Activated CD8-positive, alpha-beta memory T cell treated with anti-CD3 and anti-CD28 coated beads for 1 hour (primary cell): ENCODE measurements at regions not wholly inside any gene's neighbourhood (a gene's known extent, or its start where the extent isn't known, plus 50 kb on each side); places are given as distances from the start of the nearest gene placed in this dataset.

Experiments used
- DNase-seq, 2 donors: peaks; one replicate each; pipeline ENCODE4 v3.0.0-alpha.2; 2020; ENCODE audit warnings: low read depth in 1 of 2; ENCODE audit errors: extremely low read depth in 1 of 2

DNA sequence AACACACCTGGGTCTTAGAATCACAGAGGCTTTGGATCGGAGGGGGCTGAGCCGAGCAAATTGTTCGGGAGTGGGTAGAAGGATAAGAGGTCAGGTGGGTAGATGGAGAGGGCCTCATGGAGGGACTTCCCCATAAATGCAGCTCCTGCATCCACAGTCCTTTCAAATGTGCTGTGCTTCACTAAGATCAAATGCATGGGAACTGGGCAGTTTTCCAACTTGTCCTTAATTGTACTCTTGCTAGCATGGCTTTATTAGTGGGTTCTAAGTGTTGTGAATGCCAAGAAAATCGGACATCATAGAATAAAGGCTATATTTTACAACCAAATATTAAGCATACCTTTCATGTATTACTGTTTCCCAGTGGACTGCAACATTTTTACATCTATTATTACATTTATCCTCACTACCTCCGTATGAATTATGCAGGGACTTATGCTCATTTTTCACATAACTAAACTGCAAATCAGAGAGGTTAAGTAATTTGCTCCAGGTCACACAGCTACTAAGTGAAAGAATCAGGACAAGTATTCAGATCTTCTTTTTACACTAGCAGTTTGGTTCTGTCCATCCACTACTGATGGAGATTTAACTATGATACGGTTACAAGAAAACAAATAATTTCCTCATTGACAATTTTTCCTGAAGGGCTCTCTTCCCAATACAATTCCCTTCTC lies 174.5 kb upstream of the RUNX1 start:
- no peak for DNase-seq

DNA sequence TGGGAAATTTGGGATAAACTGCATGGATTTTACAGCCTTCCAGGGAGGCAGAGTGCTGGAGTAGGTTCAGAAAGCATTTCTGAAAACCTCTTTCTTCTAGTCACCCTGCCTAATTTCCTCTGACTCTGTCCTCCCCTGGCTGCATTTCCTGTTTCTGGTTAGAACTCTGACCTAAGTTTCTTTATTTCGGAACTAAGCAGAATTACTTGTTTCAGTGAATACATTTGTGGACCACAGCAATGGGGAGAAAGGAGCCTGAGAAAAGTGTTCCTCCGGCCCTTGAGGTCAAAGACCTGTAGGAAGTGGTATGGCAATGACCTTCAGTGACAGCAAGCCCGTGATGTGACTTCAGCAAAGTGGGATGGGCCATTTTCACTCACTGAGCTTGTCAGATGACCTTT lies 173.4 kb upstream of the RUNX1 start:
- no peak for DNase-seq

DNA sequence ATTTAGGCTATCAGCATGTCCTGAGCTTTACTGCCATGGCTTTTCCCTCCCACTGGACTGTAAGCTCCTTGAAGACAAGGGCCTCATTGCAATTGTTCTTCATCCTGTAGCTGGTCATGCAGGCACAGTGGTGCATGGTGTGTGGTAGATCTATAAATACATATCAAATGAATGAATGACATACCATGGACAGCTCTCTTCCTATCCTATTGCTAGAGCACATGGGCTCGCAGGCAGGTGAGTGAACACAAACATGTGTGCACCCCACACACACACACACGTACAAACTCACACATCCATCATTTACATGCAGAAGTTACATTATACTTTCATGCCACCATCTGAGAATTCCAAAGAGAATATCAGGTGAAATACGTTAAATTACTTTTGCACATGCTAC lies 172.9 kb upstream of the RUNX1 start:
- no peak for DNase-seq

DNA sequence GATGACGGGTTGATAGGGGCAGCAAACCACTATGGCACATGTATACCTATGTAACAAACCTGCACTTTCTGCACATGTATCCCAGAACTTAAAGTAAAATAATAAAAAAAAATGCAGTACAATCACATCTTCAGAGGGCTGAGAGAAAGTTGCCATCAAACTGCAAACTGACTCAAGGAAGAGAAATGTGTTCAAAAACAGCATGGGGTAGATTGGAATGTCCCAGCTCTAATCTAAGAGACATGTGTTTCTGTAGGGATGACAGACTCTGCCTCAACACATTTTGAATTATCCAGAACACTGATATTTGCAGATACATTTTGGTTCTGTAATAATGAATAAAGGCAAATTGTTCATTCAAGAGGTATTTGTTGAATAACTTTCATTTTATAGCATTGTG lies 171.2 kb upstream of the RUNX1 start:
- DNase-seq: no peak

DNA sequence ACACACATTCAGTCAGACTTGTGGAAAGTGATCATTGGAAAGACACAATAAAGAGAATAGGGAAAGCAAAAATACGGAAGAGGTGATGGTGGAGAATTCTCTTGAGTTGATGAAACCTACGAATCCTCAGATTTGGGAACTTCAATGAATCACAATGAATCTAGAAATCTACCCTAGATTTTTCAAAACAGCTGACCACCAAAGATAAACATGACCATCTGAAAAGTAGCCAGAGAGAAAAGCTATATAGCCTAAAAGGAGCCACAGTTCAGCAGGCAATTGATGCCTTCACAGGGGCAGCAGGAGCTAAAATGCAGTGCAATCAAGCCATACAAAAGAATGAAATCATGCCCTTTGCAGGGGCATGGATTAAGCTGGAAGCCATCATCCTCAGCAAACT lies 170.6 kb upstream of the RUNX1 start:
- DNase-seq: no peak

DNA sequence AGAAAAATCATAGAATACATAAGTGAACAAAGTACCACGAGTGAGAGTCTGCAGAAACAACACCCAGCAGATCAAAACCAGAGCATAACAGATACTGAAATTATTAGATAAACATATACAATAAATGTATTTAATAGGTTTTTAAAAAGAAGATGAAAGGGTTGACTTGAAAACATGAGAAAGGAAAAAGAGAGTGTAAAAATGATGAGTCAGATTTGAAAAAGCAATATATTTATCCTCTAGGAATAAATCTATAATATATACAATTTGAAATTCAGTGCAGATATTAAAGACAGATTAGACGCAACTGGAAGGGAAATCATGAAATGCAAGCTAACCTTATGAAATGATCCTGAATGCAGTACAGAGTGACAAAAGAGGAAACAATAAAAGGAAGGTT lies 170.2 kb upstream of the RUNX1 start:
- no peak for DNase-seq

DNA sequence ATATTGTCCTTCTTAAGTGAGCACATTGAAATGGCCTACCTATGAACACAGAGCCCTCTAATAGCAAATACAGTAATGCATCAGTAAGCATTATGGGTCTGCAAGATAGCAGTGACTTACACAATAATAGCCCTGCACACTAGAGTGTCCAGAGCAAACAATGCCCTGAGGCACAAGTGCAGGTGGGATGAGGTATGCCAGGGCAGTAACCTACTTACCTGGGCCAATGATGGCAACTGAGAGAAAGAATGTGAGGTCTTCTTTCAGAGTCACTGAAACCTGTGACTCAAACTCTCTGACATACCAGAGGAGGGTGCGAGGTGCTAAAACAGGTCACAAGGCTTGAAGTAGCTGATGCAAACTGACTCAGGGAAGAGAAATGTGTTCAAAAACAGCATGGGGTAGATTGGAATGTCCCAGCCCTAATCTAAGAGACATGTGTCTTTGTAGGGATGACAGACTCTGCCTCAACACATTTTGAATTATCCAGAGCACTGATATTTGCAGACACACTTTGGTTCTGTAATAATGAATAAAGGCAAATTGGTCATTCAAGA lies 168.5 kb upstream of the RUNX1 start:
- DNase-seq: no peak

DNA sequence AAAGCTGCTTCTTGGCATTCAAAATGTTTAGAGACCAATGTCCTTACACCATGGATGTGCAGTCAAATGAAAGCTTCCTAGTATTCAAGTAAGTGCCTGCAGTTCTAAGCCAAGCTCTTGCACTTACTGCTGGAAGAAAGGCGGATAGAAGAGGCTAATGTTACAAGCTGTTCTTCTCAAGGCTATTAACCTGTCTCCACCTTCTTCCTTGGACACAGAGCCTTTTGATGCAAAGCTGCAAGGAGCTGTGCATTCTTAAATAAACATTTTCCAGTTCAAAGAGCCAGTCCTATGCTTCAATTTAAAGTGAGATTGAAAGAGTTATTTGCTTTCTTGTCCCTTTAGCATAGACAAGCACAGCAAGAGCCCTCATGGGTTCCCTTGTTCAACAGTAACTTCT lies 167.9 kb upstream of the RUNX1 start:
- no peak for DNase-seq

DNA sequence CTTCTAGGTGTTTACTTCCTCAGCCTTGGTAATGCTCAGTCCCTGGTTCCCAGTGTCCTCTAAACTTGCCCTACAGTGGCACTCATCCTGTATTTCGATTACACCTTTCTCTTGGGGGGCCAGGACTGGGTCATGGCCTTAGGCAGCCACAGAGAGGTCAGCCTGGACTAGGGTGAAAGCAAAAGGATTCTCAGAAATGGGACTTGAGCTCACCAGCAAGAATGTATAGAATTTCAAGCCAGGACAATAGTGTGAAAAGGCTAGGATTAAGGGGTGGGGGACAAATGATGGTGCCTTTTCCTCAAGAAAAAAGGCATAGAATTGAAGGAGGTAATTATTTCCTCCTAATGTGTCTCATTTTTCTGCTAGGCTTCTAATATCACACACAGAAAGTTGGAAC lies 166.8 kb upstream of the RUNX1 start:
- no peak for DNase-seq

DNA sequence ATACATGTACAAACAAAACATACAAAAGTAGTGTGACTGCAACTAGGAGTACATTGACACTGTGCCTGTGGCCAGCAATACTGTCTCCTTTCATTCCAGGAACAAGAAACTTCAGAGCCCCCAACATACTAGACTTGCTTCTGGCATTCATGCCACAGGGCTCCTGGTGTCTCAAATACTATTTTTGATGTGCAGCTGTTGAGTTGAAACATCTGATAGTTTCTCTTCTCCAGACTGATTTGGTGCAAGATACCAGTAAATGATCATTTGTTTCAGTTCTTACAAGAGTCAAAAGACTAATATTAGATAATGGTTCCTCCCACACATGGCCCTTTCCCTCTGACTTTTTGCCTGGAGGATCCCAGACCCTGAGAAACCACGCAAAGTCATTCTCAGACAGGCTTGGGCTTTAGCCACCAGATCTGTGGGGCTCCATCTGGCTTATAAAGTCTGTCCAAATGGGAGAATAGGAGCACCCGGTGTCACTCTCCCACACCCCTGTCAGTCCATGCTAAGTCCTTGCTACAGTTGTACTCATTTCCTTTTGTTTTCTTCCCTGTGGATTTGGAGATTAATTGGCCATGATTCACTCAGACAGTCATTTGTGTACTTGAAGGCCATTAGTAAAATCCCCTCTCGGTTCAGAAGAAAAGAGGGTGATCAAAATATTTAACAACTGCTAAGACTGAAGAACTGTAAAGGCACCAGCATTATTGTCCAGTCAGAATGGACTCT lies 163.5 kb upstream of the RUNX1 start:
- no peak for DNase-seq

DNA sequence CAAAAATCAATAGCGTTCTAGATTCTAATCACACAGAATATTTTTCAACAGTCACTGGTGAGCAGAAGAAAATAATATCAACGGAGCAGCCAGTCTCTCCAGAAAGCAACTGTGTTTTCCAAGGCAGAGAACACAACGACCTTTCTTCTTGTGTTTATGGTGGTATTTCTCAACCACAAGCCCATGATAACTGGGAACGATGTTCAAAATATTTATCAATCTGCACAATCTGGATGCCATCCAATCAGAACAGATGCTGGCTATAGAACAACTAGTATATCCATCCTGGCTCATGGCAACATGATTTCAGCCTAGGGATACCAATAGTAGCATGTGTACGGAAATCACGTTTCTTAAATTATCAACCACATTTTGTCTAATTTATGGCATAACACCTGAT lies 162.7 kb upstream of the RUNX1 start:
- DNase-seq: no peak

DNA sequence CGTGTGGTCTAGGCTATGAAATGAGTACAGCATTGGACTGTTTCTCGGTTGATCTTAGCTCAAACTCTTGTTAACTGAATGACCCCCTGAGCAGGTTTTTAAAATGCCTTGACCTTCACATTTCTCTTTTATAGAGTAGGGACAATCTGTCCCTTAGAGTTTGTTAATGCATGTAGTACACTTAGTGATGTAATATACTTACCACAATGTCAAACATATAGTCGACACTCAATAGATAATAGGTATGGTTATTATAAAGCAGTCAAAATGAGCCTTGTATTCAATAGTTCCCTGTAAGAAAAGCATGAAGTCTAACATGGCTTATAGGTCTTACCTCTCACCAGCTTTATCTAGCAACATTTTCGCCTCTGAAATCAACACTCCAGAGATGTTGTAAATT lies 161.0 kb upstream of the RUNX1 start:
- DNase-seq: no peak

DNA sequence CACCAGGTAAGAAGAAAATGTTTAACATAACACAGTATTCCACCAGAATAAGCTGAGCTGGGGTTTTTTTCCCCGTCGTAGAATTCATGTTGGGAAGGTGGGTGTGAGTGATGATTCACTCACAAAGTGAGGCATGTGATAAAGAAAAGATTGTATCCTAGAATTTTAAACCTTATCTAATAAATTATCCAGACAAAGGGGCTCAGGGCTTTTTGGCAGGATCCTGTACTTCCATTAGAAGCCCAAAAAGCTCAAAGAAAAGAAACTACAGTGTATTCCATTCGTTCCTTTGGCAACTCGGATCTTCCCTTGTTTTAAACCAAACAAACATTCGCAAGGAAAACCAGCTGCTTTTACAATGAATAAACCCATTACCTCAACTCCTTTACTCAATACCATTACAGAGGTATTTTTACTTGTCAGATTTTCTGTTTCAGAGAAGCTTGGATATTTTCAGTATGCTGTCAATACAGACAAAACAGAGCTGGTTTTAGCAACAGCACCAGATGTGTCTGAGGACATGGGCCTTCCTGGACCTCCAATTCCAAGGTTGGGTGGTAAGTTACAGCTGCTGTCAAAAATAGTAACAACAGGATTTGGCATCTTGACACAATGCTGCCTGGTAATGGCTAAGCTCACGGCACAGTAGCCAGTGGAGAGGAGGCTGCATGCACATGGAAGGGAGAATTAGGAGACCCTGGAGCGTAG lies 159.9 kb upstream of the RUNX1 start:
- no peak for DNase-seq

DNA sequence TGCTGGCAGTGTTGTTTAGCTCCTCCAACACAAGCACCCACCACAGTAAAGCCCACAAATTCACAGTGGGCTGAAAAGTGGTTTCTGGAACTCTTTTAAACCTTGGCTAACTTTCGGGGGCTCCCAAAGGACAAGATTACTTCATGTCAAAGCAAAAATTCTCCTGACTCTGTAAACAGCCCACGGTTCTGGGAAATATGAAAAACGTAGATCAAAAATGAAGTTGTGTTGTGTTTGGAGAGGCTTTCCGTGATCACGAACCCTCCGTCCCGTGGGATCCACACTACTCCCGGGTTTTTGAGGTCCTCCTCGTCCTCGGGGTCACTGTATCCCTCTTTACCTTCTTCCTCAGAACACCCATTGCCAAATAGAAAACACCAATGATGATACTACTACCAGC lies 159.0 kb upstream of the RUNX1 start:
- no peak for DNase-seq

DNA sequence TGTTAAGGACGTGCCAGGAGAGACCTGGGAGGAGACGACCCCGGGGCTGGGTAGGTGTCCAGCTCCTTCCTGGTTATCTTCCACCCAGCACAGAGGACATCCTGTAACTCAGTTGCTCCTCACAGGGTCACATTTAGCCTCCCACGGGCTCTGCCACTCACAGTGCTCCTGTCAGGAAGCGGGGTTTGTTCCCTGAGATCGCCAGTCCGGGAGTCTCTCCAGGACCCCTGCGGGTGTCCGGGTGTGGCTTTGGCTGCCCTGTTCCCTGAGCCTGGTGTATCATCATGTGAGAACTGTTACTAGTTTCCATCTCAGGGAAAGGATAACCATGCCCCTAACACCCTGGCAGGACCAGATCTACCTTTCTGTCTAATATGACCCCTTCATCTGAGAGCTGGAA lies 158.2 kb upstream of the RUNX1 start:
- no peak for DNase-seq

DNA sequence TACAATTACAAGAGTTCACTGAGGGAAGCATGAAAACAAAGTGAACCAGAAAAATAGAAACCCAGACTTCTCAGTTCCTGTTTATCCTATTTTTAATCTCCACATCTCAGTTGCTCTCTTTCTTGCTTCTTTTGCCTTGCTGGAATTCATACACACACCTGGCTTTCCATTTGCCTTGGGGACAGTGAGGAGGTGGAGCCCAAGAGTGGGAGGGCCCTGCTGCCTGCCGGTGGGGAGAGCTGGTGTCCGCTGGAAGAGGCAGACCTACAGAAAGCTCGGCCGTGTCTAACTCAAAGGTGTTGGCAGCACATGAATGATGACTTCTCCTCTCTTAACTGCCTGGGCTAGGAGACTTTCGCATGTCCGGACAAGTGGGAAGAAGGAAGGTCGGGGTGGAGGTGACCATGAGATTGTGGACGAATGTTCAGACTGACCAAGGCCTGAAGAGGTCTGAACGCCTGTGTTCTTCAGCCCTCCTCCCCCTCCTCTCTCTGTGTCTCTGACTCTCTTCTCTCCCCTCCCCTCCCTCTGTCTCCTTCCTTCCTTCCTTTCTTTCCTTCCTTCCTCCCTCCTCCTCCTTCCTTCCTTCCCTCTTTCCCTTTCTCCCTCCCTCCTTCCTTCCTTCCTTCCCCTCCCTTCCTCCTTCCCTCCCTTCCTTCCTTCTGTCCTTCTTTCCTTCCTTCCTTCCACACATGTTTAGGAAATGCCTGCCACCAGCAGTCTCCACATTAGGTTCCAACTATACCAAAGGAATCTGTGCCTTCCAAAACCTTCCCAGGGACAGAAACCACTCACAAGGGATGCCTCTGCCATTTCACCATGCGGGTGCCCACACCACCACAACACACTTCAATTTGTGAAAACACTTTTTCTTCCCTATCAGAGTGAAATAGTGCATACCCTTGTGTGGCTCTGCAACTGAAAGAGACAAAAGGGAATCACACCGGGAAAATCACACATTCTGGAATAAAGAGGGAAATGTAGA lies 157.3 kb upstream of the RUNX1 start:
- no peak for DNase-seq

DNA sequence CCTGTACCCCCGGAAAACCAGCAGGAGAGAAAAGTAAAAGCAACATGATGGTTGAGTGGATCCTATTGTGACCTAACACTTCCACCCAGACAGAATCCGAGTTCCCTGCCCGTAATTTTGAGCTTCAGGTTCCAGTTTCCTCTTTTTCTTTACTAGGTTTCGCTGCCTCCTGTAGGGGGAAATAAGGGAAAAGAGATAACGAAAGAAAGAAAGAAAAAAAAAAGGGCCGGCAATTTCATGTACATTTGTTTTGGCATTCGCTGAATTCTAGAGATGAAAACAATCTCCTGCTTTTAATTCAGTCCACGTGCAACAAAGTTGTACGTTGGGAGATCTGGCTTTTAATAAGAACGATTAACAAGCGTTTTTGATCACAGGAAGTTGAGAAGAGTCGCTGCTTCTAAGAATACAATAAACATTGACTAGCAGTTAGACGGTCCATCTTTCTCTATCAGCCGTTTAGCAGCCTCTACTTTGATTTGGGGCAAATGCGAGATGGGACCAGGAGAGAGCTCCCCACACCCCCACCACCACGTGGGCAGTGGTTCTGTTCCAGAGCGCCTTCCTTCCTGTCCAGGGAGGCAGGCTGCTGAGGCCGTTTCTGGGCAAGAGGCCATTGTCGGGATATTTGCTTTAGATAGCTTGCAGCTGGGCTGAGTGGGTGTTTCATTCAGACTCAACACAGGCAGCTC lies 155.9 kb upstream of the RUNX1 start:
- DNase-seq: no peak

DNA sequence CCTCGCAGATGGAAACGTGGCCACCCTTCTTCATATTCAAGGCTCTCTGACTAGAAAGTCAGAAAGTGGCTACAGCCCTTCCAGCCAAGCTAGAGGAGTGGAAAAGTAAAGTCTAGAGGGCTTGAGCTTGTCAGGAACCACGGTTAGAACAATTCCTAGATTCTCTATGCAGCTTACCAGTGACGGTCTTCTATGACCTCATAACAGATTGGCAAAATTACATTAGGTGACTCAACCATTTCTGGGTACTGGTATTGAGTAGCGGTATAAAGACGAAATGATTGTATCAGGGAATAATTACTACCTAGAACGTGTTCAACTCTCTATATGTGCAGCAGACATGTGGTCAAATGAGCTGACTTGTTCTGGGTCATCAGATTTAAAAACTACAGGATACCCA lies 155.0 kb upstream of the RUNX1 start:
- DNase-seq: no peak

DNA sequence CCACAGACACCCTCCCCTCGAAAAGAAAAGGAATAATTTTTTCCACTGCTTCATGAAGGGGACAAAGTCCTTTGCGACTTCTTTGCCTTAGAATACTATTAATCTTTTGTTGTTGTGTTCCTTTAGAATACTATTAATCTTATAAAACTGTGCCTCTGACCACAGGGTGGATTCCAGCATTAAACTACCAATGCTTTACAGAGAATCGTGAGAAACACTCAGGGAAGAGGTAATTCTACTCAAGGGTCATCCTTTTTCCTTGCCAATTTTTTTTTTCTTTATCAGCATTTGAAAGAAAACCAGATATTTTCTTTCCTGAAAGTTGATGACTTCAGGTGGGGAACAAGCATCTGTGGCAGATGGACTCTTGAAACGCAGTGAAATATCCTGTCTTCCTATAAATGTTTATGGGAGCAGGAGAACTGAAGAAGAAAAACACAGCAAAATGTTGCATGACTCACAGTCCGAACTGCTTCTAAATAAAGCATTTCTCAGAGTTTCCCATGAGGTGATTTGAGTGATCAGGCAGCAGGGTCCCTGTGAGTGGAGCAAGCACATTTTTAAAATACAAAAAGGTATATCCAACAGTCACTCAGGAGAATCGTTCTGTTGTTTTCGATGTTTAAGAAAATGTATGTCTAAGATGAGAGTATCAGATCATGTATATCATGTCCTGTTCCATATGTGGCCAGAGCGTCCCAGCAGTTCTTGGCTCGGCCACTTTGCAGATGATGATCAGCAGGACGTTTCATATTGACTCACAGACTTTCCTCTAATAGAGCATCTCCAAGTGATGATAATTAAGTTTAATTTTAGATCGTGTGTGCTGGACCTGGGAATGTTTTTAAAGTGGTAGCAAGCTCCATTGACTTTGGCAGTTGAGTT lies 154.2 kb upstream of the RUNX1 start:
- DNase-seq: no peak
